ENCODE measurements at regions not wholly inside any gene's neighbourhood (a gene's known extent, or its start where the extent isn't known, plus 50 kb on each side); places are given as distances from the start of the nearest gene placed in this dataset.

- TF ChIP-seq, protein P1, sequence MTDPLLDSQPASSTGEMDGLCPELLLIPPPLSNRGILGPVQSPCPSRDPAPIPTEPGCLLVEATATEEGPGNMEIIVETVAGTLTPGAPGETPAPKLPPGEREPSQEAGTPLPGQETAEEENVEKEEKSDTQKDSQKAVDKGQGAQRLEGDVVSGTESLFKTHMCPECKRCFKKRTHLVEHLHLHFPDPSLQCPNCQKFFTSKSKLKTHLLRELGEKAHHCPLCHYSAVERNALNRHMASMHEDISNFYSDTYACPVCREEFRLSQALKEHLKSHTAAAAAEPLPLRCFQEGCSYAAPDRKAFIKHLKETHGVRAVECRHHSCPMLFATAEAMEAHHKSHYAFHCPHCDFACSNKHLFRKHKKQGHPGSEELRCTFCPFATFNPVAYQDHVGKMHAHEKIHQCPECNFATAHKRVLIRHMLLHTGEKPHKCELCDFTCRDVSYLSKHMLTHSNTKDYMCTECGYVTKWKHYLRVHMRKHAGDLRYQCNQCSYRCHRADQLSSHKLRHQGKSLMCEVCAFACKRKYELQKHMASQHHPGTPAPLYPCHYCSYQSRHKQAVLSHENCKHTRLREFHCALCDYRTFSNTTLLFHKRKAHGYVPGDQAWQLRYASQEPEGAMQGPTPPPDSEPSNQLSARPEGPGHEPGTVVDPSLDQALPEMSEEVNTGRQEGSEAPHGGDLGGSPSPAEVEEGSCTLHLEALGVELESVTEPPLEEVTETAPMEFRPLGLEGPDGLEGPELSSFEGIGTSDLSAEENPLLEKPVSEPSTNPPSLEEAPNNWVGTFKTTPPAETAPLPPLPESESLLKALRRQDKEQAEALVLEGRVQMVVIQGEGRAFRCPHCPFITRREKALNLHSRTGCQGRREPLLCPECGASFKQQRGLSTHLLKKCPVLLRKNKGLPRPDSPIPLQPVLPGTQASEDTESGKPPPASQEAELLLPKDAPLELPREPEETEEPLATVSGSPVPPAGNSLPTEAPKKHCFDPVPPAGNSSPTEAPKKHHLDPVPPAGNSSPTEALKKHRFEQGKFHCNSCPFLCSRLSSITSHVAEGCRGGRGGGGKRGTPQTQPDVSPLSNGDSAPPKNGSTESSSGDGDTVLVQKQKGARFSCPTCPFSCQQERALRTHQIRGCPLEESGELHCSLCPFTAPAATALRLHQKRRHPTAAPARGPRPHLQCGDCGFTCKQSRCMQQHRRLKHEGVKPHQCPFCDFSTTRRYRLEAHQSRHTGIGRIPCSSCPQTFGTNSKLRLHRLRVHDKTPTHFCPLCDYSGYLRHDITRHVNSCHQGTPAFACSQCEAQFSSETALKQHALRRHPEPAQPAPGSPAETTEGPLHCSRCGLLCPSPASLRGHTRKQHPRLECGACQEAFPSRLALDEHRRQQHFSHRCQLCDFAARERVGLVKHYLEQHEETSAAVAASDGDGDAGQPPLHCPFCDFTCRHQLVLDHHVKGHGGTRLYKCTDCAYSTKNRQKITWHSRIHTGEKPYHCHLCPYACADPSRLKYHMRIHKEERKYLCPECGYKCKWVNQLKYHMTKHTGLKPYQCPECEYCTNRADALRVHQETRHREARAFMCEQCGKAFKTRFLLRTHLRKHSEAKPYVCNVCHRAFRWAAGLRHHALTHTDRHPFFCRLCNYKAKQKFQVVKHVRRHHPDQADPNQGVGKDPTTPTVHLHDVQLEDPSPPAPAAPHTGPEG (CRISPR knock-in tag; IDR thresholded peaks at IDR 0.05): no peak; the same call in 1 of the 2 replicates
- TF ChIP-seq HOXA3 (CRISPR knock-in tag; IDR thresholded peaks at IDR 0.05): peak; percentile 97
- peak; percentile 96 for TF ChIP-seq MED13 (CRISPR knock-in tag; IDR thresholded peaks at IDR 0.05)
- TF ChIP-seq MATR3 (CRISPR knock-in tag; IDR thresholded peaks at IDR 0.05): no peak
- no peak for TF ChIP-seq SOX6 (IDR thresholded peaks at IDR 0.05)
- peak; percentile 93 for TF ChIP-seq SOX6 (CRISPR knock-in tag; IDR thresholded peaks at IDR 0.05)
- peak; percentile 83 for TF ChIP-seq FOXC1 (CRISPR knock-in tag; IDR thresholded peaks at IDR 0.05; ENCODE audit: borderline replicate concordance)
- TF ChIP-seq IRF2 (CRISPR knock-in tag; IDR thresholded peaks at IDR 0.05): peak; percentile 91
- no peak for TF ChIP-seq ZNF549 (CRISPR knock-in tag; IDR thresholded peaks at IDR 0.05)
- peak; percentile 56; the same call in 1 of the 2 replicates for TF ChIP-seq ZNF598 (CRISPR knock-in tag; IDR thresholded peaks at IDR 0.05; ENCODE audit: borderline replicate concordance)
- no peak; the same call in 1 of the 2 replicates for TF ChIP-seq NFIC (IDR thresholded peaks at IDR 0.05; ENCODE audit: low read length)
- TF ChIP-seq HNRNPLL (IDR thresholded peaks at IDR 0.05; ENCODE audit: low read depth, low read length, poor library complexity, severe bottlenecking): peak; percentile 39
- TF ChIP-seq EEA1 (CRISPR knock-in tag; IDR thresholded peaks at IDR 0.05; ENCODE audit: borderline replicate concordance): no peak
- TF ChIP-seq NAIF1 (CRISPR knock-in tag; IDR thresholded peaks at IDR 0.05; ENCODE audit: borderline replicate concordance): peak; percentile 48; the same call in 1 of the 2 replicates
- TF ChIP-seq, protein P2, sequence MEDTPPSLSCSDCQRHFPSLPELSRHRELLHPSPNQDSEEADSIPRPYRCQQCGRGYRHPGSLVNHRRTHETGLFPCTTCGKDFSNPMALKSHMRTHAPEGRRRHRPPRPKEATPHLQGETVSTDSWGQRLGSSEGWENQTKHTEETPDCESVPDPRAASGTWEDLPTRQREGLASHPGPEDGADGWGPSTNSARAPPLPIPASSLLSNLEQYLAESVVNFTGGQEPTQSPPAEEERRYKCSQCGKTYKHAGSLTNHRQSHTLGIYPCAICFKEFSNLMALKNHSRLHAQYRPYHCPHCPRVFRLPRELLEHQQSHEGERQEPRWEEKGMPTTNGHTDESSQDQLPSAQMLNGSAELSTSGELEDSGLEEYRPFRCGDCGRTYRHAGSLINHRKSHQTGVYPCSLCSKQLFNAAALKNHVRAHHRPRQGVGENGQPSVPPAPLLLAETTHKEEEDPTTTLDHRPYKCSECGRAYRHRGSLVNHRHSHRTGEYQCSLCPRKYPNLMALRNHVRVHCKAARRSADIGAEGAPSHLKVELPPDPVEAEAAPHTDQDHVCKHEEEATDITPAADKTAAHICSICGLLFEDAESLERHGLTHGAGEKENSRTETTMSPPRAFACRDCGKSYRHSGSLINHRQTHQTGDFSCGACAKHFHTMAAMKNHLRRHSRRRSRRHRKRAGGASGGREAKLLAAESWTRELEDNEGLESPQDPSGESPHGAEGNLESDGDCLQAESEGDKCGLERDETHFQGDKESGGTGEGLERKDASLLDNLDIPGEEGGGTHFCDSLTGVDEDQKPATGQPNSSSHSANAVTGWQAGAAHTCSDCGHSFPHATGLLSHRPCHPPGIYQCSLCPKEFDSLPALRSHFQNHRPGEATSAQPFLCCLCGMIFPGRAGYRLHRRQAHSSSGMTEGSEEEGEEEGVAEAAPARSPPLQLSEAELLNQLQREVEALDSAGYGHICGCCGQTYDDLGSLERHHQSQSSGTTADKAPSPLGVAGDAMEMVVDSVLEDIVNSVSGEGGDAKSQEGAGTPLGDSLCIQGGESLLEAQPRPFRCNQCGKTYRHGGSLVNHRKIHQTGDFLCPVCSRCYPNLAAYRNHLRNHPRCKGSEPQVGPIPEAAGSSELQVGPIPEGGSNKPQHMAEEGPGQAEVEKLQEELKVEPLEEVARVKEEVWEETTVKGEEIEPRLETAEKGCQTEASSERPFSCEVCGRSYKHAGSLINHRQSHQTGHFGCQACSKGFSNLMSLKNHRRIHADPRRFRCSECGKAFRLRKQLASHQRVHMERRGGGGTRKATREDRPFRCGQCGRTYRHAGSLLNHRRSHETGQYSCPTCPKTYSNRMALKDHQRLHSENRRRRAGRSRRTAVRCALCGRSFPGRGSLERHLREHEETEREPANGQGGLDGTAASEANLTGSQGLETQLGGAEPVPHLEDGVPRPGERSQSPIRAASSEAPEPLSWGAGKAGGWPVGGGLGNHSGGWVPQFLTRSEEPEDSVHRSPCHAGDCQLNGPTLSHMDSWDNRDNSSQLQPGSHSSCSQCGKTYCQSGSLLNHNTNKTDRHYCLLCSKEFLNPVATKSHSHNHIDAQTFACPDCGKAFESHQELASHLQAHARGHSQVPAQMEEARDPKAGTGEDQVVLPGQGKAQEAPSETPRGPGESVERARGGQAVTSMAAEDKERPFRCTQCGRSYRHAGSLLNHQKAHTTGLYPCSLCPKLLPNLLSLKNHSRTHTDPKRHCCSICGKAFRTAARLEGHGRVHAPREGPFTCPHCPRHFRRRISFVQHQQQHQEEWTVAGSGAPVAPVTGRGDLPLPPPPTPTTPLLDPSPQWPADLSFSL (CRISPR knock-in tag; IDR thresholded peaks at IDR 0.05): no peak
- TF ChIP-seq ZNF253 (CRISPR knock-in tag; IDR thresholded peaks at IDR 0.05; ENCODE audit: borderline replicate concordance): no peak
- TF ChIP-seq PCBP1 (IDR thresholded peaks at IDR 0.05; ENCODE audit: borderline replicate concordance, low read depth, low read length): no peak
- peak; percentile 38; the same call in 1 of the 2 replicates for TF ChIP-seq NFKB2 (CRISPR knock-in tag; IDR thresholded peaks at IDR 0.05; ENCODE audit: borderline replicate concordance)
Measured at GRCh38 chr20:17875106-17875980, 93.3 kb downstream of the SNX5 start (continued).

Measured in HepG2 (cell line).